Stomach (tissue), 8 donors: ENCODE measurements at regions not wholly inside any gene's neighbourhood (a gene's known extent, or its start where the extent isn't known, plus 50 kb on each side); places are given as distances from the start of the nearest gene placed in this dataset.

ENCODE experiments used
- DNase-seq, 2 donors: peaks; one replicate each; pipeline versions ENCODE4 v3.0.0 to v3.0.0-alpha.2; 2013 to 2019
- H3K27ac ChIP-seq, 5 donors: fragments of 200-600 bp in 4 of 5; sonication (generic) in 4 of 5; one replicate each; pipeline ENCODE4 v1.5.1; 2013 to 2019; ENCODE audit warnings: mild to moderate bottlenecking in 1 of 5, moderate library complexity in 1 of 5
- H3K27me3 ChIP-seq, 3 donors: fragments of 200-600 bp; sonication (generic); one replicate each; pipeline ENCODE4 v1.5.1; 2017 to 2019; ENCODE audit warnings: mixed run types in 1 of 3
- H3K36me3 ChIP-seq, 4 donors: fragments of 200-600 bp; sonication (generic); 1 replicate in 3 of 4; 2 replicates in 1 of 4; pipeline ENCODE4 v1.5.1; 2016 to 2019
- H3K4me1 ChIP-seq, 4 donors: fragments of 200-600 bp; sonication (generic); one replicate each; pipeline ENCODE4 v1.5.1; 2016 to 2019
- H3K4me3 ChIP-seq, 4 donors: fragments of 200-600 bp; sonication (generic) in 3 of 4; one replicate each; pipeline ENCODE4 v1.5.1; 2016 to 2019; ENCODE audit warnings: mild to moderate bottlenecking in 1 of 4
- H3K9me3 ChIP-seq, 4 donors: fragments of 200-600 bp; sonication (generic); one replicate each; pipeline ENCODE4 v1.5.1; 2016 to 2019
- CTCF ChIP-seq, 7 experiments: fragments of 450-650 bp in 4 of 7; fragments of 200-600 bp in 3 of 7; sonication (generic) in 3 of 7; IDR thresholded peaks; one replicate each; pipeline ENCODE4 v1.5.1; 2016 to 2019; ENCODE audit warnings: antibody characterized with exemption in 7 of 7, control low read depth in 2 of 7, mild to moderate bottlenecking in 1 of 7
- EP300 ChIP-seq: sonication (generic); formaldehyde crosslinking; IDR thresholded peaks from one replicate; pipeline ENCODE4 v1.6.1; 2017; ENCODE audit warnings: antibody characterized with exemption
- POLR2A ChIP-seq, 4 donors: fragments of 450-650 bp; IDR thresholded peaks; one replicate each; pipeline ENCODE4 v1.6.1; 2016; ENCODE audit warnings: antibody characterized with exemption in 4 of 4, control low read depth in 2 of 4, mild to moderate bottlenecking in 1 of 4, moderate library complexity in 1 of 4
- POLR2AphosphoS5 ChIP-seq, 3 donors: sonication (generic); formaldehyde crosslinking; IDR thresholded peaks; one replicate each; pipeline ENCODE4 v1.6.1; 2016; ENCODE audit warnings: antibody characterized with exemption in 3 of 3
- WGBS, 5 donors: extraction: QIAGEN DNeasy Blood & Tissue Kit in 3 of 5; methylation state at CpG; one replicate each; pipeline versions ENCODE4 v1.1.5 to v1.1.7; 2013 to 2018; 5-methylcytosine and 5-hydroxymethylcytosine counted together
- intact Hi-C: fragments of 100-400 bp; cut with DNase I; formaldehyde crosslinking; loops from one replicate; pipeline ENCODE4 v1.15.1; 2023; ENCODE audit warnings: low total_unique reads
- donor health status: healthy with polysubstance abuse.
- donor health status: Bipolar disorder and iron deficiency.
- donor health status: healthy.

GRCh38 chr5:8719796-8720195 is 826.1 kb downstream of the SEMA5A start:
- Histone ChIP-seq H3K27ac (no peak overlapping the region), H3K4me3 (no peak overlapping the region), H3K36me3 (no peaks in the 10 kb centered on the region), H3K27me3 (no peaks in the 10 kb centered on the region), H3K4me1 (no peaks in the 10 kb centered on the region), H3K9me3 (peaks cover 0 to 5% (median 0%) of the 10 kb centered on the region in 4 donors)
- WGBS, 5 donors: 83 to 95% (median 90%) methylated on average over 7 of the region's 7 CpGs
- intact Hi-C loops: no loop called here
- no peak for DNase-seq
- TF ChIP-seq POLR2AphosphoS5 (IDR thresholded peaks at IDR 0.05) (no peak), EP300 (no peak), POLR2A (IDR thresholded peaks at IDR 0.05) (no peak), CTCF (IDR thresholded peaks at IDR 0.05) (no peak)

- Histone ChIP-seq H3K27me3 (no peaks in the 10 kb centered on the region), H3K4me1 (no peaks in the 10 kb centered on the region), H3K9me3 (peaks cover 0 to 5% (median 0%) of the 10 kb centered on the region in 4 donors), H3K36me3 (no peaks in the 10 kb centered on the region), H3K4me3 (no peak overlapping the region), H3K27ac (no peak overlapping the region)
- WGBS, 5 donors: 43 to 64% (median 61%) methylated on average over 5 of the region's 5 CpGs
- intact Hi-C loops: no loop called here
- no peak for TF ChIP-seq POLR2A (IDR thresholded peaks at IDR 0.05)
- TF ChIP-seq POLR2AphosphoS5 (IDR thresholded peaks at IDR 0.05): no peak
- no peak for TF ChIP-seq CTCF (IDR thresholded peaks at IDR 0.05)
- no peak for TF ChIP-seq EP300
- DNase-seq: peak in 1 of 2 donors; percentile 31
Observed at GRCh38 chr5:8720506-8720905, 825.4 kb downstream of the SEMA5A start.

- WGBS, 5 donors: 58 to 88% (median 78%) methylated on average over 1 of the region's 1 CpG
- H3K27ac ChIP-seq: no peak overlapping the region
- no peak for DNase-seq
Observed at GRCh38 chr5:8721536-8721935, 824.3 kb downstream of the SEMA5A start.

GRCh38 chr5:8726383-8727036 is 819.4 kb downstream of the SEMA5A start:
- 66 to 77% (median 71%) methylated on average over 9 to 11 of the region's 11 CpGs for WGBS, 5 donors
- Histone ChIP-seq H3K27ac (no peak overlapping the region), H3K4me1 (no peaks in the 10 kb centered on the region), H3K36me3 (no peaks in the 10 kb centered on the region), H3K9me3 (peaks cover 0 to 9% (median 7%) of the 10 kb centered on the region in 4 donors), H3K4me3 (no peak overlapping the region), H3K27me3 (no peaks in the 10 kb centered on the region)
- intact Hi-C loops: no loop called here
- DNase-seq: no peak
- no peak for TF ChIP-seq POLR2A (IDR thresholded peaks at IDR 0.05)
- no peak for TF ChIP-seq POLR2AphosphoS5 (IDR thresholded peaks at IDR 0.05)
- TF ChIP-seq CTCF (IDR thresholded peaks at IDR 0.05): no peak
- TF ChIP-seq EP300: no peak

More at GRCh38 chr5:8721536-8721935, 824.3 kb downstream of the SEMA5A start:
- no peak for TF ChIP-seq CTCF (IDR thresholded peaks at IDR 0.05)
- no peak for TF ChIP-seq EP300
- no peak for TF ChIP-seq POLR2A (IDR thresholded peaks at IDR 0.05)
- no peak for TF ChIP-seq POLR2AphosphoS5 (IDR thresholded peaks at IDR 0.05)
- Histone ChIP-seq H3K9me3 (peaks cover 0 to 5% (median 0%) of the 10 kb centered on the region in 4 donors), H3K27me3 (no peaks in the 10 kb centered on the region), H3K4me3 (no peak overlapping the region), H3K4me1 (no peaks in the 10 kb centered on the region), H3K36me3 (no peaks in the 10 kb centered on the region)
- intact Hi-C loops: no loop called here
